ENCODE measurements at regions not wholly inside any gene's neighbourhood (a gene's known extent, or its start where the extent isn't known, plus 50 kb on each side); places are given as distances from the start of the nearest gene placed in this dataset.

GRCh38 chr15:79606831-79607355 is 174.8 kb downstream of the MINAR1 start:
- DNase-seq (ENCODE audit: extremely low spot score) = no peak
- no peak for TF ChIP-seq CTCF (IDR thresholded peaks at IDR 0.05; ENCODE audit: control extremely low read depth, extremely low read depth, low read depth, missing control alignments)
- ChIA-PET CTCF (interaction anchor here (1.0 to 3.6 kb wide), 4 partner anchors 10 to 247 kb away, joined by 3 to 30 read pairs (median 4); no protein-coding TSS in a partner anchor), POLR2A (no interaction called here)

- DNase-seq (ENCODE audit: extremely low spot score) = no peak
- no peak for TF ChIP-seq CTCF (IDR thresholded peaks at IDR 0.05; ENCODE audit: control extremely low read depth, extremely low read depth, low read depth, missing control alignments)
- POLR2A ChIA-PET = no interaction called here
- CTCF ChIA-PET = interaction anchor here (1.6 to 6.5 kb wide), 2 partner anchors 11 to 227 kb away, joined by 4 to 34 read pairs; no protein-coding TSS in a partner anchor
Measured at GRCh38 chr15:79608066-79608864, 176.1 kb downstream of the MINAR1 start.

GRCh38 chr15:79609506-79609905 is 177.4 kb downstream of the MINAR1 start:
- no peak for TF ChIP-seq CTCF (IDR thresholded peaks at IDR 0.05; ENCODE audit: control extremely low read depth, extremely low read depth, low read depth, missing control alignments)

GRCh38 chr15:79610021-79610420 is 177.9 kb downstream of the MINAR1 start:
- ChIA-PET CTCF (interaction anchor here (6.5 kb wide), 1 partner anchor 12 kb away, joined by 34 read pairs; no protein-coding TSS in a partner anchor), POLR2A (no interaction called here)
- TF ChIP-seq CTCF (IDR thresholded peaks at IDR 0.05; ENCODE audit: control extremely low read depth, extremely low read depth, low read depth, missing control alignments) = no peak
- no peak for DNase-seq (ENCODE audit: extremely low spot score)

More at GRCh38 chr15:79609506-79609905, 177.4 kb downstream of the MINAR1 start:
- ChIA-PET CTCF (interaction anchor here (6.5 kb wide), 1 partner anchor 12 kb away, joined by 34 read pairs; no protein-coding TSS in a partner anchor), POLR2A (no interaction called here)
- no peak for DNase-seq (ENCODE audit: extremely low spot score)

- no peak for TF ChIP-seq CTCF (IDR thresholded peaks at IDR 0.05; ENCODE audit: control extremely low read depth, extremely low read depth, low read depth, missing control alignments)
- POLR2A ChIA-PET = no interaction called here
- no peak for DNase-seq (ENCODE audit: extremely low spot score)
- CTCF ChIA-PET = no interaction called here
Measured at GRCh38 chr15:79615754-79616153, 183.6 kb downstream of the MINAR1 start.

- ChIA-PET POLR2A (no interaction called here), CTCF (interaction anchor here (1.6 kb wide), 1 partner anchor 10 kb away, joined by 3 read pairs; no protein-coding TSS in a partner anchor)
- TF ChIP-seq CTCF (IDR thresholded peaks at IDR 0.05; ENCODE audit: control extremely low read depth, extremely low read depth, low read depth, missing control alignments) = no peak
- no peak for DNase-seq (ENCODE audit: extremely low spot score)
Measured at GRCh38 chr15:79617071-79617470, 184.9 kb downstream of the MINAR1 start.
